ENCODE measurements at regions not wholly inside any gene's neighbourhood (a gene's known extent, or its start where the extent isn't known, plus 50 kb on each side); places are given as distances from the start of the nearest gene placed in this dataset.

DNA sequence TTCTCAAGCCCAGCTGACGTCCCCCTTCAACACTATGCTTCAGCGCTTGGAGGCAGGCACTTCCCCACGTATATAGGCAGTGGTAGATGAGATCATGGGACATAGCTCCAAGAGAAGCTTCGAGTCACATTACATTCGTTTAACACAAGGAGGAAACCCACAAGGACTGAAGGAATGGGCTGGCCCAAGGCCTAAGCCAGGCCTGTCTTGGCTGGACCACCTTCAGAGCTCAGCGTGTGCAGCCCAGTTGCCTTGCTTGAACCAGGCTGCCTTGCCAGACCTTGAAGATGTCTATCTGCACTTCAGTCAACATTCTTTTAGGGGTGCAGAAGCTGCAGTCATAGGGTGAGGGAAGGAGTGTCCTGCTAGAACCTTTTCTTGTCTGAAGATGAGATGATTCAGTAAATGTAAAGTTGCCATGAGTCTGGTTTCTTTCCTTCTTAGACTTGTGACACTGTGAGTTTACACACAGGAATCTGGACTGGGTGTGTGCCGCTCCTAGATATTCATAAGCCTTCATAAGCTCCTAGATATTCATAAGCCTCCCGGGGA, 144.1 kb upstream of the RBPJ start:
- no peak for ATAC-seq
- no peak for DNase-seq (ENCODE audit: low read depth, low spot score)
- H3K9me3 ChIP-seq (replicated peaks; ENCODE audit: control insufficient read depth, insufficient read depth, low read length): peaks cover 5% of the 10 kb centered on the region; the same call in 2 of the 3 replicates
- no peak for FAIRE-seq
- no peaks in the 10 kb centered on the region for H3K27me3 ChIP-seq (replicated peaks in 1 of 2; ENCODE audit: control insufficient read depth in 2 of 2, insufficient read depth in 2 of 2, low read length in 1 of 2)
- no peak overlapping the region for H3K4me3 ChIP-seq
- H3K36me3 ChIP-seq (ENCODE audit: control insufficient read depth in 2 of 2, insufficient read depth in 2 of 2, low read length in 1 of 2): no peaks in the 10 kb centered on the region
- H3K4me2 ChIP-seq (ENCODE audit: control insufficient read depth, insufficient read depth): no peak overlapping the region
- intact Hi-C loops (cut with micrococcal nuclease; ENCODE audit: unreplicated experiment) (loop anchor here (5.0 kb wide), 2 partner anchors 94 to 114 kb away; no protein-coding TSS in a partner anchor), in situ Hi-C loops (cut with MboI) (loop anchor here (5.0 kb wide), 1 partner anchor 94 kb away; no protein-coding TSS in a partner anchor)
- H2AFZ ChIP-seq (ENCODE audit: control insufficient read depth, low read depth, low read length): no peak overlapping the region
- H3K79me2 ChIP-seq (ENCODE audit: control insufficient read depth, insufficient read depth, low read length): no peaks in the 10 kb centered on the region
- SMC1A ChIA-PET (ENCODE audit: uncharacterized antibody, unreplicated experiment): interaction anchor here (0.6 to 2.7 kb wide), 8 partner anchors 12 to 142 kb away, joined by 3 to 9 read pairs (median 4); no protein-coding TSS in a partner anchor
- no peak overlapping the region for H3K9ac ChIP-seq (ENCODE audit: control insufficient read depth, insufficient read depth, low read length)
- H3K4me1 ChIP-seq (ENCODE audit: control insufficient read depth, insufficient read depth, low read length): peaks cover 22% of the 10 kb centered on the region
- no peak overlapping the region for H3K27ac ChIP-seq (ENCODE audit: control insufficient read depth, insufficient read depth)
- CTCF ChIA-PET: interaction anchor here (0.8 to 1.9 kb wide), 6 partner anchors 43 to 148 kb away, joined by 3 to 6 read pairs (median 3); no protein-coding TSS in a partner anchor
- H4K20me1 ChIP-seq (ENCODE audit: control insufficient read depth, insufficient read depth): no peaks in the 10 kb centered on the region
- WGBS (ENCODE audit: insufficient coverage, insufficient replicate concordance, low lambda C conversion rate, missing lambda C conversion rate): 92% methylated on average over 8 of the region's 8 CpGs
- RAD21 ChIA-PET (ENCODE audit: unreplicated experiment): interaction anchor here (3.7 kb wide), 1 partner anchor 94 kb away, joined by 16 read pairs; no protein-coding TSS in a partner anchor
- POLR2A ChIA-PET: interaction anchor here (0.6 to 1.1 kb wide), 3 partner anchors 23 to 87 kb away, joined by 3 read pairs; no protein-coding TSS in a partner anchor
- BruUV-seq (replicated peaks): no TSS peak
- TF ChIP-seq RB1 (IDR thresholded peaks at IDR 0.05; ENCODE audit: borderline replicate concordance): no peak
- TF ChIP-seq, protein P1, sequence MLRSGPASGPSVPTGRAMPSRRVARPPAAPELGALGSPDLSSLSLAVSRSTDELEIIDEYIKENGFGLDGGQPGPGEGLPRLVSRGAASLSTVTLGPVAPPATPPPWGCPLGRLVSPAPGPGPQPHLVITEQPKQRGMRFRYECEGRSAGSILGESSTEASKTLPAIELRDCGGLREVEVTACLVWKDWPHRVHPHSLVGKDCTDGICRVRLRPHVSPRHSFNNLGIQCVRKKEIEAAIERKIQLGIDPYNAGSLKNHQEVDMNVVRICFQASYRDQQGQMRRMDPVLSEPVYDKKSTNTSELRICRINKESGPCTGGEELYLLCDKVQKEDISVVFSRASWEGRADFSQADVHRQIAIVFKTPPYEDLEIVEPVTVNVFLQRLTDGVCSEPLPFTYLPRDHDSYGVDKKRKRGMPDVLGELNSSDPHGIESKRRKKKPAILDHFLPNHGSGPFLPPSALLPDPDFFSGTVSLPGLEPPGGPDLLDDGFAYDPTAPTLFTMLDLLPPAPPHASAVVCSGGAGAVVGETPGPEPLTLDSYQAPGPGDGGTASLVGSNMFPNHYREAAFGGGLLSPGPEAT (IDR thresholded peaks at IDR 0.05; ENCODE audit: low read depth): no peak
- TF ChIP-seq JUNB (IDR thresholded peaks at IDR 0.05): no peak
- no peak for TF ChIP-seq FOXK2 (IDR thresholded peaks at IDR 0.05)
- TF ChIP-seq, protein P2, sequence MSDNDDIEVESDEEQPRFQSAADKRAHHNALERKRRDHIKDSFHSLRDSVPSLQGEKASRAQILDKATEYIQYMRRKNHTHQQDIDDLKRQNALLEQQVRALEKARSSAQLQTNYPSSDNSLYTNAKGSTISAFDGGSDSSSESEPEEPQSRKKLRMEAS (IDR thresholded peaks at IDR 0.05; ENCODE audit: low read depth, low read length): no peak
- TF ChIP-seq FOS (IDR thresholded peaks at IDR 0.05; ENCODE audit: borderline replicate concordance, extremely low read depth, insufficient read length): no peak
- no peak for TF ChIP-seq CHD1 (IDR thresholded peaks at IDR 0.05; ENCODE audit: low read depth, low read length)
- no peak for TF ChIP-seq HDAC6 (IDR thresholded peaks at IDR 0.05; ENCODE audit: unreplicated experiment)
- no peak for TF ChIP-seq KAT2A (conservative IDR thresholded peaks at IDR 0.05; ENCODE audit: control insufficient read depth, low read depth, low read length)
- TF ChIP-seq SIX5 (IDR thresholded peaks at IDR 0.05; ENCODE audit: low read depth, low read length, severe bottlenecking): no peak
- TF ChIP-seq, protein P3, sequence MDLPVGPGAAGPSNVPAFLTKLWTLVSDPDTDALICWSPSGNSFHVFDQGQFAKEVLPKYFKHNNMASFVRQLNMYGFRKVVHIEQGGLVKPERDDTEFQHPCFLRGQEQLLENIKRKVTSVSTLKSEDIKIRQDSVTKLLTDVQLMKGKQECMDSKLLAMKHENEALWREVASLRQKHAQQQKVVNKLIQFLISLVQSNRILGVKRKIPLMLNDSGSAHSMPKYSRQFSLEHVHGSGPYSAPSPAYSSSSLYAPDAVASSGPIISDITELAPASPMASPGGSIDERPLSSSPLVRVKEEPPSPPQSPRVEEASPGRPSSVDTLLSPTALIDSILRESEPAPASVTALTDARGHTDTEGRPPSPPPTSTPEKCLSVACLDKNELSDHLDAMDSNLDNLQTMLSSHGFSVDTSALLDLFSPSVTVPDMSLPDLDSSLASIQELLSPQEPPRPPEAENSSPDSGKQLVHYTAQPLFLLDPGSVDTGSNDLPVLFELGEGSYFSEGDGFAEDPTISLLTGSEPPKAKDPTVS (IDR thresholded peaks at IDR 0.05; ENCODE audit: low read depth, low read length): no peak
- no peak for TF ChIP-seq CUX1 (IDR thresholded peaks at IDR 0.05; ENCODE audit: insufficient replicate concordance, low read depth, low read length)
- TF ChIP-seq CEBPB (IDR thresholded peaks at IDR 0.05; ENCODE audit: borderline replicate concordance in 1 of 2, low read depth in 2 of 2, low read length in 2 of 2): no peak
- TF ChIP-seq MTA3 (IDR thresholded peaks at IDR 0.05; ENCODE audit: borderline replicate concordance, low read length): no peak
- TF ChIP-seq SMARCA5 (IDR thresholded peaks at IDR 0.05): no peak
